ENCODE measurements at regions not wholly inside any gene's neighbourhood (a gene's known extent, or its start where the extent isn't known, plus 50 kb on each side); places are given as distances from the start of the nearest gene placed in this dataset.

GRCh38 chr3:168455814-168456213 is 360.1 kb upstream of the GOLIM4 start:
- DNase-seq: no peak

GRCh38 chr3:168453623-168454022 is 357.9 kb upstream of the GOLIM4 start:
- no peak for DNase-seq

- no peak for DNase-seq
These were observed 348.2 kb upstream of the GOLIM4 start for GRCh38 chr3:168443965-168444364.

- no peak for DNase-seq
These were observed 346.8 kb upstream of the GOLIM4 start for GRCh38 chr3:168442502-168442901.

- no peak for DNase-seq
These were observed 340.6 kb upstream of the GOLIM4 start for GRCh38 chr3:168436245-168436724.

- no peak for DNase-seq
These were observed 335.8 kb upstream of the GOLIM4 start for GRCh38 chr3:168431491-168431890.

- no peak for DNase-seq
These were observed 332.2 kb upstream of the GOLIM4 start for GRCh38 chr3:168427835-168428475.

GRCh38 chr3:168427156-168427555 is 331.4 kb upstream of the GOLIM4 start:
- DNase-seq: no peak

- DNase-seq: no peak
These were observed 330.3 kb upstream of the GOLIM4 start for GRCh38 chr3:168425936-168426595.

GRCh38 chr3:168424059-168424734 is 328.5 kb upstream of the GOLIM4 start:
- no peak for DNase-seq

- no peak for DNase-seq
These were observed 327.1 kb upstream of the GOLIM4 start for GRCh38 chr3:168422843-168423242.

- no peak for DNase-seq
These were observed 323.4 kb upstream of the GOLIM4 start for GRCh38 chr3:168419091-168419490.

GRCh38 chr3:168417016-168417415 is 321.3 kb upstream of the GOLIM4 start:
- no peak for DNase-seq

- DNase-seq: no peak
These were observed 320.7 kb upstream of the GOLIM4 start for GRCh38 chr3:168416446-168416845.

- no peak for DNase-seq
These were observed 318.4 kb upstream of the GOLIM4 start for GRCh38 chr3:168414149-168414548.

GRCh38 chr3:168407381-168407780 is 311.7 kb upstream of the GOLIM4 start:
- DNase-seq: no peak

GRCh38 chr3:168405288-168405687 is 309.6 kb upstream of the GOLIM4 start:
- DNase-seq: no peak

GRCh38 chr3:168398371-168399025 is 302.8 kb upstream of the GOLIM4 start:
- no peak for DNase-seq

- no peak for DNase-seq
These were observed 301.1 kb upstream of the GOLIM4 start for GRCh38 chr3:168396861-168397260.

- no peak for DNase-seq
These were observed 299.8 kb upstream of the GOLIM4 start for GRCh38 chr3:168395551-168395950.

GRCh38 chr3:168394439-168394838 is 298.7 kb upstream of the GOLIM4 start:
- no peak for DNase-seq

- DNase-seq: no peak
These were observed 290.6 kb upstream of the GOLIM4 start for GRCh38 chr3:168386301-168386700.

GRCh38 chr3:168384990-168385389 is 289.3 kb upstream of the GOLIM4 start:
- no peak for DNase-seq
